GM03348 (cell line): ENCODE measurements at regions not wholly inside any gene's neighbourhood (a gene's known extent, or its start where the extent isn't known, plus 50 kb on each side); places are given as distances from the start of the nearest gene placed in this dataset.
A peak's percentile ranks its signal among the peaks of the same experiment; 100 is the strongest.

Experiments used
- DNase-seq: peaks from one replicate; pipeline ENCODE4 v3.0.0; 2012; ENCODE audit warnings: low spot score

- DNase-seq, result no peak
Measured at GRCh38 chr5:175805256-175806011, 65.9 kb upstream of the CPLX2 start.

DNA sequence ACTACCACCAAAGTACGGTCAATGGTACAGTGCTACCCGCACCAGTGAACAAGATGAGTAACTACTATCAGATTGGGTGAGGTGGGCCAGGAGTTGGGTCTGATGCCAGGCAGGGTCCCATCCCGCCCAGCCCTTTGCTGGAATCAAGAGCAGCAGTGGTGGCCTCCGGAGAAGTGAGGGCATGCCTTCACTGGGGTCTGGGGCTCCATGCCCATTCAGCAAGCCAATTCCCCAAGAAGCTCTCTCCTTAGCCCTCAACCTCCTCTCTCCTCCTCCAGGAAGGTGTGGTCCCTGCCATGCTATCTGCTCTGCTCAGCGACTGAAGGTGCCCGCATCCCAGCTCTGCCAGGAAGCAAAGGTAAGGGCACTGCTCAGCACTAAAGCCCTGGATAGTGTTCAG, 62.7 kb upstream of the CPLX2 start:
- no peak for DNase-seq

DNA sequence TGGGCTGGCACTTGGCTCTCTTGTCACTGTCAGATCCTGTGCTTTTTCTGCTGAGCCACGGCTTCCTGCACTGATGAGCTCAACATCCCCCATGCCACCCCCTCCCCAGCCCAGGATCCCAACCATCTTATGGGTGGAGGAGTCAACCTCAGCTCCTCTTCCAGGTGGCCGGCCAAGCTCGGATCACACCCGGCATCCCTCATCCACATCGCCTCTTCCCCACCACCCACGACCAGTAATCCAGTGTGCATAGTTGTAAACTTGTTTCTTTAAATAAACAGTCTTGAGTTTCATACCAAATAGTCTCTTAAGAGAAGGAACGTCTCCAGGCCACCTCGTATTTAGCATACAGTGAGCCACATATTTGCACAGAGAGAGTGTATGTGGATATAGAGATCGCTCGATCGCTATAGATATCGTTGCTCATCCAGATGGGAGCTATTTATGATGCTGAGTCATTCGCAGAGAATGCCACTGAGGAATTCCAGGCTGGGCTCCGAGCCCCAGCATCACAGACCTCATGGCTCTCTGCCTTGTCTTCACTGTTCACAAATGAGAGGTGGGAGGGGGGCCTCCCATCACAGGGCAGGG, 61.8 kb upstream of the CPLX2 start:
- peak; percentile 88 for DNase-seq

GRCh38 chr5:175810457-175810856, 60.9 kb upstream of the CPLX2 start:
- DNase-seq, result no peak

DNA sequence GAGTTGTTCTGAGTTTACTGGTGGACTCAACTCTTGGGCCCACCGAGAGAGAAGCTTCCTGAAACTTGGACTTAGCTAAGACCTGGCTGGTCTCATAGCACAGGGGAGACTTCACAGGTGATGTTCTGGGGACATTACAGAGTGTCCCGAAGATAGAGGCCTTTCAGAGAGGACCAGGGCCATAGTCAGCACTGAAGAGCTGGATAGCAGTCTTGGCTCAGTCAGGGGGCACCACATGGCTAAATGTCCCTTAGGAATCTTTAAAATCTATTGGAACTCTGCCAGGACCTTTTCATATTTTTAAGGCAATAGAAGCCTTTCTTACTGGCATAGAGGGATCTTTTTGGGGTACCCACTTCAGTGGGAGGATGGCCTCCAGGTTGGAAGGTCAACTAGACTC, 59.8 kb upstream of the CPLX2 start:
- DNase-seq, result no peak

GRCh38 chr5:175813943-175814630, 57.3 kb upstream of the CPLX2 start:
- DNase-seq, result no peak

DNA sequence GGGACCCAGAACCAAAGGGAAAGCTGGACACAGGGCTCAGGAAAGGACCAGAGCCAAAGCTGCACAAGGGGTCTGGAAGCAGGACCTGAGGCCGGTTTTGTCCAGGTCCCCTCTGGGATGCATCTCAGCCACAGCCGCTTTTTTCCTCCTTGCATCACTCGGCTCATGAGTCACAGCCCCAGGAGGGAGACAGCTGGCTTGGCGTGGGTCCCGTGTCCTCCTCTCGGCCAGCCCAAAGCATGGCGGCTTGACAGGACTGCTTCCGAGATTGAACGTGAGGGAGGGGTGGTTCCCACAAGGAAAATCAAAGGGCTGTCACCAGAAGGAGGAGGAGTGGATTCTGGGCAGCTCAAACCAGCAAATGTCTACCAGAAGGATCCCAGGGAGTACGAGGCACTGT, 56.7 kb upstream of the CPLX2 start:
- peak; percentile 95 for DNase-seq

- DNase-seq, result no peak
Measured at GRCh38 chr5:175815126-175815913, 56.1 kb upstream of the CPLX2 start.

- DNase-seq, result no peak
Measured at GRCh38 chr5:175816348-175816747, 55.0 kb upstream of the CPLX2 start.

DNA sequence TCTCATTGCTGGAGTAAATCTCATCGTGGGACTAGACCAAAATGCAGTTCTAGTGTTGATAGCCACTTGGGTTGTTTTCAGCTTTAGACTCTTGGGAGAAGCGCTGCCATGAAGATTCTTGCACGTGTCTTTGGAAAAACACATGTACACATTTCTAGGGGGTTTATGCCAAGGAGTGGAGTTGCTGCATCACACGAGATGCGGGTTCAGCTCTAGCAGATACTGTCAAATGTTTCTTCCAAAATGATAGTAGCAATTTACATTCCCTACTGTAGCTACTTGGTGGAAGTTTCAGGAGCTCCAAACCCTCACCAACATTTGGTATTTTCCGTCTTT, 52.3 kb upstream of the CPLX2 start:
- DNase-seq, result no peak

GRCh38 chr5:175820230-175820629, 51.1 kb upstream of the CPLX2 start:
- no peak for DNase-seq
